Breast epithelium (tissue), 3 donors: ENCODE measurements at regions not wholly inside any gene's neighbourhood (a gene's known extent, or its start where the extent isn't known, plus 50 kb on each side); places are given as distances from the start of the nearest gene placed in this dataset.

Source experiments
- CTCF ChIP-seq, 3 donors: fragments of 450-650 bp; IDR thresholded peaks; one replicate each; pipeline ENCODE4 v1.5.1; 2016 to 2017; ENCODE audit warnings: antibody characterized with exemption in 3 of 3, mild to moderate bottlenecking in 3 of 3, moderate library complexity in 3 of 3
- POLR2A ChIP-seq: fragments of 450-650 bp; IDR thresholded peaks from one replicate; pipeline ENCODE4 v1.6.1; 2016; ENCODE audit warnings: antibody characterized with exemption, mild to moderate bottlenecking, moderate library complexity
- POLR2AphosphoS5 ChIP-seq, 3 donors: sonication (generic); formaldehyde crosslinking; IDR thresholded peaks; one replicate each; pipeline ENCODE4 v1.6.1; 2017; ENCODE audit warnings: antibody characterized with exemption in 3 of 3

DNA sequence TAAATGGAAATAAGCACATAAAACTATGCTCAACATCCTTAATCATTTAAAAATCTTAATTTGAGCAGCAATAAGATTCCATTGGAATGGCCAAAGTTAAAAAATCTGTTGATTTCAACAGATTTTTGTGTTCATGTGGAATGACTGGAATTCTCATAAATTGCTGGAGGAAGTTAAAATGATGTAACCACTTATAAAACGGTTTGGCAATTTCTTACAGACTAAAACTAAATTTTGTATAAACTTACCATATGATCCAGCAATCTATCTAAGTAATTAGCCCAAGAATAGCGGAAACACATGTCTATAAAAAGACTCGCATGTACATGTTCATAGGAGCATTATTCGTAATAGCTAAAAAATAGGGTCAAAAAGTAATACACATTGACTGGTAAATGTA is 1713.6 kb downstream of the SI start:
- TF ChIP-seq CTCF (IDR thresholded peaks at IDR 0.05): no peak
- TF ChIP-seq POLR2A: no peak
- no peak for TF ChIP-seq POLR2AphosphoS5 (IDR thresholded peaks at IDR 0.05)
